ENCODE measurements at regions not wholly inside any gene's neighbourhood (a gene's known extent, or its start where the extent isn't known, plus 50 kb on each side); places are given as distances from the start of the nearest gene placed in this dataset.

- Histone ChIP-seq H3K9me3 (no peaks in the 10 kb centered on the region), H3K4me3 (no peak overlapping the region), H3K36me3 (no peaks in the 10 kb centered on the region), H3K27ac (no peak overlapping the region), H3K4me1 (no peaks in the 10 kb centered on the region), H3K27me3 (peaks cover 0 to 8% of the 10 kb centered on the region in 2 donors)
- DNase-seq = no peak
- TF ChIP-seq CTCF (IDR thresholded peaks at IDR 0.05) = no peak
- intact Hi-C loops (cut with DNase I; ENCODE audit: low total_unique reads) = no loop called here
These were observed 356.9 kb upstream of the KLHL29 start for GRCh38 chr2:23028106-23028505.

DNA sequence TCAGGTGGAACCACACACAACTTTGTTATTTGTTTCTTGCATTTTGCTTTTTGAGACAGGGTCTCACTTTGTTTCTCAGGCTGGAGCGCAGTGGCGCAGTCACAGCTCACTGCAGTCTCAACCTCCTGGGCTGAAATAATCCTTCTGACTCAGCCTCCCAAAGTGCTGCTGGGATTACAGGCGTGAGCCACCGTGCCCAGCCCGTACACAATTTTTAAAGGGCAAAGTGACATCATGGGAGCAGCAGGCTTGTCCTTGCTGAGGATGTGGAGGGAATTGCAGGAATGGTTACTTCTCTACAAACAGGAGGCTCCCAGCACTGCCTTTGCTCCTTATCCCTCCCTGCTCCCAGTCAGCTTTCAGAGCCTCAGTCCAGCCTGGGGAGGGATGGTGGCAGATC, 355.9 kb upstream of the KLHL29 start:
- H3K9me3 ChIP-seq = no peaks in the 10 kb centered on the region
- TF ChIP-seq CTCF (IDR thresholded peaks at IDR 0.05) = no peak
- H3K27me3 ChIP-seq = peaks cover 0 to 8% of the 10 kb centered on the region in 2 donors
- DNase-seq = no peak
- intact Hi-C loops (cut with DNase I; ENCODE audit: low total_unique reads) = no loop called here
- no peaks in the 10 kb centered on the region for H3K4me1 ChIP-seq
- H3K27ac ChIP-seq = no peak overlapping the region
- H3K36me3 ChIP-seq = no peaks in the 10 kb centered on the region
- no peak overlapping the region for H3K4me3 ChIP-seq

DNA sequence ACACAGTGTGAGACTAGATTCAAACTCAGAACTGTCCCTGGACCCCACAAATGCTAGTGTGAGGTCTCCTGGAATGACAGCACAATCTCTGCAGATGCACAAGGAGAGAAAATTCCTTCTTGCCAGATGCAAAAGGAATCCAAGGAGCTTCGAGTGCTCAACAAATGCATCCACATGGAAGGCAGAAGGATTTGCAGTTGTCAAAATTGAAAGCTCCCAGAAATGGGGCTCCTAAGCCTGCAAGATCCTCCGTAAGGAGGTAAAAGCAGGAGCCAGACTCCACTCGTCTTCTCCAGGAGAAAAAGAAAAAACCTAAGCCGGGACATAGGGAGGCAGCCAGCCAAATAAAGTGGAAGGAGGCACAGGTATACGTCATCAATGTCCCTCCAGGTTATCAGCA, 355.0 kb upstream of the KLHL29 start:
- Histone ChIP-seq H3K4me3 (no peak overlapping the region), H3K27ac (no peak overlapping the region), H3K36me3 (no peaks in the 10 kb centered on the region), H3K9me3 (no peaks in the 10 kb centered on the region), H3K27me3 (peaks cover 0 to 8% of the 10 kb centered on the region in 2 donors), H3K4me1 (no peaks in the 10 kb centered on the region)
- no peak for TF ChIP-seq CTCF (IDR thresholded peaks at IDR 0.05)
- no peak for DNase-seq
- intact Hi-C loops (cut with DNase I; ENCODE audit: low total_unique reads) = no loop called here

- no peak for DNase-seq
- H3K27ac ChIP-seq = no peak overlapping the region
- no peaks in the 10 kb centered on the region for H3K36me3 ChIP-seq
- H3K9me3 ChIP-seq = no peaks in the 10 kb centered on the region
- no peak for TF ChIP-seq CTCF (IDR thresholded peaks at IDR 0.05)
- peaks cover 0 to 11% (median under 1%) of the 10 kb centered on the region in 4 donors for H3K4me1 ChIP-seq
- intact Hi-C loops (cut with DNase I; ENCODE audit: low total_unique reads) = no loop called here
- H3K4me3 ChIP-seq = no peak overlapping the region
- no peaks in the 10 kb centered on the region for H3K27me3 ChIP-seq
These were observed 350.0 kb upstream of the KLHL29 start for GRCh38 chr2:23034996-23035395.

- TF ChIP-seq CTCF (IDR thresholded peaks at IDR 0.05) = no peak
- no peak overlapping the region for H3K27ac ChIP-seq
- intact Hi-C loops (cut with DNase I; ENCODE audit: low total_unique reads) = no loop called here
These were observed 348.4 kb upstream of the KLHL29 start for GRCh38 chr2:23036629-23037028.

GRCh38 chr2:23037596-23037995, 347.4 kb upstream of the KLHL29 start:
- no peak for DNase-seq
- no peak for TF ChIP-seq CTCF (IDR thresholded peaks at IDR 0.05)
- Histone ChIP-seq H3K36me3 (no peaks in the 10 kb centered on the region), H3K27me3 (no peaks in the 10 kb centered on the region), H3K4me3 (no peak overlapping the region), H3K9me3 (no peaks in the 10 kb centered on the region), H3K27ac (no peak overlapping the region), H3K4me1 (peaks cover 0 to 32% (median 10%) of the 10 kb centered on the region in 4 donors)
- intact Hi-C loops (cut with DNase I; ENCODE audit: low total_unique reads) = no loop called here

More at GRCh38 chr2:23036629-23037028, 348.4 kb upstream of the KLHL29 start:
- Histone ChIP-seq H3K9me3 (no peaks in the 10 kb centered on the region), H3K4me3 (no peak overlapping the region), H3K4me1 (peaks cover 0 to 22% (median 4%) of the 10 kb centered on the region in 4 donors), H3K27me3 (no peaks in the 10 kb centered on the region), H3K36me3 (no peaks in the 10 kb centered on the region)
- no peak for DNase-seq
